Esophagus muscularis mucosa (tissue), 4 donors: ENCODE measurements at regions not wholly inside any gene's neighbourhood (a gene's known extent, or its start where the extent isn't known, plus 50 kb on each side); places are given as distances from the start of the nearest gene placed in this dataset.

Experiments
- DNase-seq: peaks from one replicate; pipeline ENCODE4 v3.0.0-alpha.2; 2017; ENCODE audit errors: extremely low spot score
- H3K27ac ChIP-seq, 4 donors: fragments of 200-600 bp; sonication (generic); replicated peaks in 1 of 4; 1 replicate in 3 of 4; 2 replicates in 1 of 4; pipeline ENCODE4 v1.5.1; 2016 to 2019; ENCODE audit warnings: mild to moderate bottlenecking in 1 of 4
- H3K27me3 ChIP-seq, 4 donors: fragments of 200-600 bp; sonication (generic); one replicate each; pipeline versions ENCODE4 v1.5.1 to v1.6.0; 2016 to 2019
- H3K36me3 ChIP-seq, 4 donors: fragments of 200-600 bp; sonication (generic); one replicate each; pipeline ENCODE4 v1.5.1; 2016 to 2019
- H3K4me1 ChIP-seq, 4 donors: fragments of 200-600 bp; sonication (generic); one replicate each; pipeline ENCODE4 v1.5.1; 2016 to 2019
- H3K4me3 ChIP-seq, 4 donors: fragments of 200-600 bp; sonication (generic); 1 replicate in 2 of 4; 2 replicates in 2 of 4; pipeline ENCODE4 v1.5.1; 2016 to 2019; ENCODE audit warnings: mild to moderate bottlenecking in 4 of 4, moderate library complexity in 1 of 4
- H3K9me3 ChIP-seq, 4 donors: fragments of 200-600 bp; sonication (generic); 1 replicate in 3 of 4; 2 replicates in 1 of 4; pipeline ENCODE4 v1.5.1; 2016 to 2019
- EP300 ChIP-seq: sonication (generic); formaldehyde crosslinking; IDR thresholded peaks from one replicate; pipeline ENCODE4 v1.6.1; 2017; ENCODE audit warnings: antibody characterized with exemption
- POLR2A ChIP-seq: fragments of 450-650 bp; IDR thresholded peaks from one replicate; pipeline ENCODE4 v1.6.1; 2017; ENCODE audit warnings: antibody characterized with exemption, moderate library complexity, mild to moderate bottlenecking, low read depth
- POLR2AphosphoS5 ChIP-seq, 2 donors: sonication (generic); formaldehyde crosslinking; IDR thresholded peaks; one replicate each; pipeline ENCODE4 v1.6.1; 2017; ENCODE audit warnings: antibody characterized with exemption in 2 of 2
- WGBS: methylation state at CpG from one replicate; pipeline ENCODE4 v1.1.5; 2018; 5-methylcytosine and 5-hydroxymethylcytosine counted together
- intact Hi-C: fragments of 100-400 bp; cut with DNase I; formaldehyde crosslinking; loops from one replicate; pipeline ENCODE4 v1.15.1; 2023
- TF ChIP-seq, protein P1 (sequence below), 3 experiments: fragments of 200-600 bp in 2 of 3; fragments of 450-650 bp in 1 of 3; sonication (generic) in 2 of 3; IDR thresholded peaks; one replicate each; pipeline ENCODE4 v1.5.1; 2017 to 2019; ENCODE audit warnings: antibody characterized with exemption in 3 of 3, mild to moderate bottlenecking in 2 of 3, moderate library complexity in 1 of 3

DNA sequence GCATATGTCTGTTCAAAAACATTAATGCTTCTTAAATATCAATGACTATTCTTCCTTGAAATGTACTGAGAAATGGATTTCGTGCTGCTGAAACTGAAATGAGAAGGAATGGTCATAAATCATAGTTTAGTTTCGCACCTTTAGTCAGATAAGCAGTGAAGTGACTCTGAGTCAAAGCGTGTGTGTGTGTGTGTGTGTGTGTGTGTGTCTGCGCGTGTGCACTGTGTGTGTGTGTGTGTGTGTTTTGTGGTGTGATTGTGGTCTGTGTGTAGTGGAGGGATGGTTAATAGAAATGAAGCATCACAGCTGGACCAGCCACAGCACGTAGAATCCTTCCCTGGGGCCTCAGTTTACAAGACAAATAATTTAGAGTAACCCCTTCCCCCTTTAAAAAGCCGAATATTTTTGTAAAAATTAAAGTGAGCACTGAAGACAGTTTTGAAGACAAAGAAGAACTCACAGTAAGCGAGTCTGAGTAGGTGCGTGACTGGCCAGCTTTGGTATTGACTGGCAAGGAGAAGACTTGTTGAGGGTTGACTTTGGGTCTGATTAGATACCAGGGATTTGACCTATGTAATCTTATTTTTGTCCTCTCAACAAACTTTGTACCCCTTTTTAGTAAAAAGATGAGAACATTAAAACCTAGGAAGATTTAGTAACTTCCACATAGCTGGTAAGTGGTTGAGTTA lies 202.0 kb upstream of the IL12A start:
- no peaks in the 10 kb centered on the region for H3K36me3 ChIP-seq
- TF ChIP-seq POLR2A (no peak), POLR2AphosphoS5 (IDR thresholded peaks at IDR 0.05) (no peak), EP300 (no peak)
- TF ChIP-seq, protein P1, sequence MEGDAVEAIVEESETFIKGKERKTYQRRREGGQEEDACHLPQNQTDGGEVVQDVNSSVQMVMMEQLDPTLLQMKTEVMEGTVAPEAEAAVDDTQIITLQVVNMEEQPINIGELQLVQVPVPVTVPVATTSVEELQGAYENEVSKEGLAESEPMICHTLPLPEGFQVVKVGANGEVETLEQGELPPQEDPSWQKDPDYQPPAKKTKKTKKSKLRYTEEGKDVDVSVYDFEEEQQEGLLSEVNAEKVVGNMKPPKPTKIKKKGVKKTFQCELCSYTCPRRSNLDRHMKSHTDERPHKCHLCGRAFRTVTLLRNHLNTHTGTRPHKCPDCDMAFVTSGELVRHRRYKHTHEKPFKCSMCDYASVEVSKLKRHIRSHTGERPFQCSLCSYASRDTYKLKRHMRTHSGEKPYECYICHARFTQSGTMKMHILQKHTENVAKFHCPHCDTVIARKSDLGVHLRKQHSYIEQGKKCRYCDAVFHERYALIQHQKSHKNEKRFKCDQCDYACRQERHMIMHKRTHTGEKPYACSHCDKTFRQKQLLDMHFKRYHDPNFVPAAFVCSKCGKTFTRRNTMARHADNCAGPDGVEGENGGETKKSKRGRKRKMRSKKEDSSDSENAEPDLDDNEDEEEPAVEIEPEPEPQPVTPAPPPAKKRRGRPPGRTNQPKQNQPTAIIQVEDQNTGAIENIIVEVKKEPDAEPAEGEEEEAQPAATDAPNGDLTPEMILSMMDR (IDR thresholded peaks at IDR 0.05), result no peak
- 87% methylated on average over 9 of the region's 9 CpGs for WGBS
- no peaks in the 10 kb centered on the region for H3K27me3 ChIP-seq
- H3K4me1 ChIP-seq, result peaks cover 34 to 100% (median 99%) of the 10 kb centered on the region in 4 donors
- peak overlapping the region; percentile 85 to 90 (median 87) for H3K27ac ChIP-seq
- no peaks in the 10 kb centered on the region for H3K9me3 ChIP-seq
- intact Hi-C loops, result no loop called here
- H3K4me3 ChIP-seq, result no peak overlapping the region
- no peak for DNase-seq

DNA sequence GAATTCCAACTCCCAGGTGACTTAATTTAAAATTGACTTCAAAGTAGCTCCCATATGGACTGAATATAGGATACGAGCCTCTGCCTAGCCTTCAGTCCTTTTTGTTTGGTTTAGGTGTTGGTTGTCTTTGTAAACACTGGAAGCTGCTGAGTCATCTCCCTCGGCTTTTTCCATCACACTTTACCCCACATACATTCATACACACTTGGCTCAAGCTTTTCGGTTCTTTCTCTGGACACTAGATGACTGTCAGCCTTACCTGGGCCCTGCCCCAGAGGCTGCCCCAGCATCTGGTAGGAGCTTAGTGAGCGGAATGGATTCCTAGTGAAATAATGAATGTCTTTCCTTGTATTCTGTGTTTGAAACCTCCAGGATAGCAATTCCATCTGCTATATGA lies 201.5 kb upstream of the IL12A start:
- H3K9me3 ChIP-seq, result no peaks in the 10 kb centered on the region
- no peak for DNase-seq
- H3K27me3 ChIP-seq, result no peaks in the 10 kb centered on the region
- no peaks in the 10 kb centered on the region for H3K36me3 ChIP-seq
- peak overlapping the region; percentile 85 to 90 (median 87) for H3K27ac ChIP-seq
- H3K4me1 ChIP-seq, result peaks cover 34 to 99% (median 98%) of the 10 kb centered on the region in 4 donors
- no peak for TF ChIP-seq EP300
- TF ChIP-seq POLR2AphosphoS5 (IDR thresholded peaks at IDR 0.05), result peak in 1 of 2 donors; percentile 36
- intact Hi-C loops, result no loop called here
- 65% methylated on average over 4 of the region's 4 CpGs for WGBS
- no peak overlapping the region for H3K4me3 ChIP-seq

DNA sequence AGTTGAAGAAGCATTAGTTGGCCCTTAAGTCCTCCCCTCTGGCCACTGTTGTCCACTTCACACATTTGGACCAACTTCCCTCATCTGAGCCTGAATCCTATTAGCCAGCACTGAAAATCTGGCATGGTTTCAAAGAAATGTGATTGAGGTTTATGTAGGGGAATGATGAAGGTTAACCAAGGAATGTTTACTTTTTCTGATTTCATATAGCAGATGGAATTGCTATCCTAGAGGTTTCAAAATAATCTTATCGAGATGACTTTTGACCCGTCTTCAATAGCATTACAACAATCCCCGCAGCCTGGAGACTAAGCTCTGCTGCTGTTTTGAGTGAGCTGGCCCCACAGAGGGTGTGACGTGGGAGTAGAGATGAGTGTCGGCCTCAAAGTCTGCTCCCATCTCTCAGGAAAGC lies 200.8 kb upstream of the IL12A start:
- Histone ChIP-seq H3K27me3 (no peaks in the 10 kb centered on the region), H3K27ac (peak overlapping the region; percentile 85 to 90 (median 87)), H3K4me1 (peaks cover 37 to 99% (median 98%) of the 10 kb centered on the region in 4 donors), H3K9me3 (no peaks in the 10 kb centered on the region), H3K4me3 (no peak overlapping the region), H3K36me3 (no peaks in the 10 kb centered on the region)
- TF ChIP-seq EP300 (no peak), POLR2A (no peak), POLR2AphosphoS5 (IDR thresholded peaks at IDR 0.05) (no peak)
- TF ChIP-seq, protein P1 (IDR thresholded peaks at IDR 0.05), result no peak
- DNase-seq, result no peak
- intact Hi-C loops, result no loop called here
- 49% methylated on average over 5 of the region's 5 CpGs for WGBS

DNA sequence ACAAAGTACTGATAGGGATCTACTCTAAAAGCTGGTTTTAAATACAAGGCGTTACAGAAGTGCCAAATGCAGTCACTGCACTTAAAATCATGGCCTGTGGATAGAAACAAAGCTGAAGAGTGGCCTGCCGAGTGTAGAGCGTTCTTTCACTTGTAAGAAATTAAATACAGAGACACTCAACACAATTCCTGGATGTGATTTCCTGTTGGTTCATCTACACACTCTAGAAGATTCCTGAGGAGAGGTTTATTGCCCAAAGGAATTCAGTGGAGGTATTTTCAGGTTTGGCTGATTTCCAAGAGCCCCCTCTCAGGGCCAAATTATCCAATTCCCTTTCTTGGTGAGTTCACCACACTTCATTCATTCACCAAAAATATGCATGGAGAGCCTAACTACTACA lies 200.3 kb upstream of the IL12A start:
- H3K4me3 ChIP-seq, result no peak overlapping the region
- no peak for DNase-seq
- H3K36me3 ChIP-seq, result no peaks in the 10 kb centered on the region
- H3K27ac ChIP-seq, result peak overlapping the region; percentile 85 to 90 (median 87)
- intact Hi-C loops, result no loop called here
- H3K27me3 ChIP-seq, result no peaks in the 10 kb centered on the region
- peaks cover 37 to 99% (median 97%) of the 10 kb centered on the region in 4 donors for H3K4me1 ChIP-seq
- WGBS, result 51% methylated on average over 3 of the region's 3 CpGs
- TF ChIP-seq, protein P1 (IDR thresholded peaks at IDR 0.05), result no peak
- TF ChIP-seq POLR2A, result no peak
- no peak for TF ChIP-seq EP300
- TF ChIP-seq POLR2AphosphoS5 (IDR thresholded peaks at IDR 0.05), result no peak
- H3K9me3 ChIP-seq, result no peaks in the 10 kb centered on the region

DNA sequence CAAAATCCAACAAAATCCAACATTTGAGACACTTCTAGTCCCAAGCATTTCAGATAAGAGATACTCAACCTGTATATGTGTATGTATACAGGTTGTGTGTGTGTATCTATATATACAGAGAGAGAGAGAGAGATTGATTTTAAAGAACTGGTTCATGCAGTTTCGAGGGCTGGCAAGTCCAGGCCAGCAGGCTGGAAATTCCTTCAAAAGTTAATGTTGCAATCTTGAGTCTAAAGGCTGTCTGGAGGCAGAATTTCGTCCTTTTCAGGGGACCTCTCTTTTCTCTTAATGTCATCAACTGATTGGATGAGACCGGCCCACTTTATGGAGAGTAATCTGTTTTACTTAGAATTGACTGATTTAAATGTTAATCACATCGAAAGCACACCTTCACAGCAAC lies 199.6 kb upstream of the IL12A start:
- Histone ChIP-seq H3K4me3 (no peak overlapping the region), H3K36me3 (no peaks in the 10 kb centered on the region), H3K27ac (peak overlapping the region; percentile 85 to 90 (median 87)), H3K9me3 (no peaks in the 10 kb centered on the region), H3K4me1 (peaks cover 37 to 99% (median 97%) of the 10 kb centered on the region in 4 donors), H3K27me3 (no peaks in the 10 kb centered on the region)
- intact Hi-C loops, result no loop called here
- 88% methylated on average over 4 of the region's 4 CpGs for WGBS
- TF ChIP-seq POLR2A (no peak), POLR2AphosphoS5 (IDR thresholded peaks at IDR 0.05) (no peak), EP300 (no peak)
- TF ChIP-seq, protein P1 (IDR thresholded peaks at IDR 0.05), result no peak
- no peak for DNase-seq
